ENCODE measurements at regions not wholly inside any gene's neighbourhood (a gene's known extent, or its start where the extent isn't known, plus 50 kb on each side); places are given as distances from the start of the nearest gene placed in this dataset.

GRCh38 chr13:59157181-59157580, 1006.5 kb downstream of the DIAPH3 start:
- DNase-seq: peak; percentile 4

GRCh38 chr13:59166174-59166573, 997.6 kb downstream of the DIAPH3 start:
- DNase-seq: no peak

DNA sequence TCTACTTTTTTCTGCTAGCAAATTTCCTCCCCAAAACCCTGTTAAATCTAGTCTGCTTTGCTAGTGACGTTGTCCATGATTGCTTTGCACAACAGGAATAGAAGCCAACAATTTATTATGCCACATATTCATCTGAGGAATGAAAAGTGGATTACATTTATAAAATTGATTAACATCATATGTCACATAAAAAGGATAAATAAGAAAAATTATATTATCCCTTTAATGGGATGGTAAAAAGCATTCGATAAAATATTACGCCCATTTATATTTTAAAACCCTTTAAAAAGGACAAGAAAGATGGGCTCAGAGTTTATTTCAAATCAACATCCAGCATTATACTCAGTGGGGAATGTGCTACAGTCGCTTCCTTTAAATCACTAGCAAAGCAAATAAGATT, 991.7 kb downstream of the DIAPH3 start:
- no peak for DNase-seq

- peak; percentile 2 for DNase-seq
Observed at GRCh38 chr13:59176775-59177174, 987.0 kb downstream of the DIAPH3 start.

GRCh38 chr13:59178344-59178743, 985.4 kb downstream of the DIAPH3 start:
- DNase-seq: peak; percentile 5

- no peak for DNase-seq
Observed at GRCh38 chr13:59182241-59182640, 981.5 kb downstream of the DIAPH3 start.

DNA sequence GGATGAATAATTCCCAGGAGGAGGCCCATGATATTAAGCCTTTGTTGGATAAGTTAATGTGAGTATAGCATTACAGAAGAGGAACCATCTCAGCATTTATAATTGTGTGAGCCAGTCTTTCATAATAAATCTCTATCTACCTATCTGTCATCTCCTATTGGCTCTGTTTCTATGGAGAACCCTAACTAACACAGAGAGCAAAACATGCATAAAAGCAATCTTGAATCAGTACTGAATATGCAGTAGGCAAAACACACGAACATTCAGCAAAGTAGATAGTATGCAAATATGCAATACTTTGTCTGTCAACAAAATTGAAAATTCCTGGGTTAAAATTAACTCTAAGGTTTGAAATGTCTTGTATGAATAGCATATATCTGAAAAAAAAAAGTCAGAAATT, 966.3 kb downstream of the DIAPH3 start:
- no peak for DNase-seq

DNA sequence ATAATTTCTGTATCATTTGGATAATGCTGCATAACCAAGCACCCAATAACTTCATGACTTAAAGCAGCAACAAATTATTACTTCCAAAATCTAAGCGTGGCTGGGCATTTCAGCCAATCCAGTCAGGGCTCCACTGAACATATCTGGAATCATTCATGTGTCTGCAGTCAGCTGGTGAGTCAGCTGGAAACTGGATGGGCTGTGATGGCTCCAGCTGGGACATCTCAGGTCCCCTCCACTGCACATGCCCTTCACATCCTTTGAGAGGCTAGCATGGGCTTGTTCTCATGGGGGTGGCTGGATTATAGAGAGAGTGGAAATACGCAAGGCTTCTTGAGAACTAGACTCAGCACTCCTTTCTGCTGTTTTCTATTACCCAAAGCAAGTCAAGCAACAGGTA, 961.9 kb downstream of the DIAPH3 start:
- DNase-seq: no peak

- no peak for DNase-seq
Observed at GRCh38 chr13:59203855-59204254, 959.9 kb downstream of the DIAPH3 start.

GRCh38 chr13:59205501-59205900, 958.2 kb downstream of the DIAPH3 start:
- no peak for DNase-seq

- no peak for DNase-seq
Observed at GRCh38 chr13:59208405-59209195, 955.1 kb downstream of the DIAPH3 start.

- DNase-seq: no peak
Observed at GRCh38 chr13:59210543-59210942, 953.2 kb downstream of the DIAPH3 start.

DNA sequence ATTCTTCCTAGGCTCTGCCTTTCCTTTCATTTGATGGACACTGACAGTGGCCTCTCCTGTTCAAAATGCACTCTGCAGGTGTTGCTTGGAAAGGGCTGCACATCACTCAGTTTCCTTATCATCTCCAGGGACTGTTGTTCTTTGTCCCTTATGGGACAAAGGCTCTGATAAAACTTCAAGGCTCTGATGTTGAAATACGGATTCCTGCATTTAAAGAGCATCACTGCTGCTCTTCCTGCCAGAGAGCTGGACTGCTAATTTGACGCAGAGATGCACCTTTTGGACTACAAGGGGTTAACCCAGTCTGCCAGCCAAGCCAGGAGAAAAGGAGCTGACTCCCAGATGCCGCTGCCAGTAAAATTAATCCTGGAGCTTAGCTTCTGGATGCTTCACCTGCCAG, 952.1 kb downstream of the DIAPH3 start:
- DNase-seq: no peak

DNA sequence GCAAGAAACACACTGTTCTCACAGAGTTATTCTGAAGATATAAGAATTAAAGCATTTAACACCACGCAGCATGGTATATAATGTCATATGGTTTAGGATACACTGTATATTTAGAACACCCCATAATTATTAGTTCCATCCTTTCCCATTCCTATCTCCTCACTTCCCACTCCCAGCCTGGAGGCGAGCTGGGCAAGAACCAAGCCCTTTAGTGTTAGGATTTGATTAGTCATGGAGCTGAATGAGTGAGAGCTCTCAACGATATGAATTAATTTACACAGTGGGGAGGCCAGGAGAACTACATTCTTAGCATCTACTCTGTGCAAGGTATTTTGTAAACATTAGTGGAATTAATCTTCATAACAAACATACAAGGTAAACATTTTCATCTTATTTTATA, 934.3 kb downstream of the DIAPH3 start:
- no peak for DNase-seq

GRCh38 chr13:59229861-59230260, 933.9 kb downstream of the DIAPH3 start:
- no peak for DNase-seq

- DNase-seq: no peak
Observed at GRCh38 chr13:59230484-59231264, 933.1 kb downstream of the DIAPH3 start.

GRCh38 chr13:59236309-59236919, 927.3 kb downstream of the DIAPH3 start:
- no peak for DNase-seq

DNA sequence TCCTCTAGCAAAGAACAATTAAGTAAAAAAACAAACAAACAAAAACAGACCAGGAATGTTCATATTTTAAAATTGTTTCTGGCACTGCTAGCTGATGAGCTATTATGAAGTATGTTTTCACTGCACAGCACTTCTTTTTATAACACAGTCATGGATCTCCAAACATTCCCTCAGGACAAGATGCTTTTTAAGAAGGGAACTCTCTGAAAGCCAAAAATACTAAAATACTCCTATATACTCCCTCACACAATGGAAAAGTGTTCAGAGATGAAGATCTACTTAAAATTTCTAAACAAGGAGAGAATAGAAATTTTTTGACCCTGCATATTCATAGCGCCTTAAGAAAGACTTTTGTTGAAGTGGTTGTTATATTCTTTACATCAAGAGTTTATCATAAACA, 926.8 kb downstream of the DIAPH3 start:
- no peak for DNase-seq

GRCh38 chr13:59247171-59247570, 916.6 kb downstream of the DIAPH3 start:
- DNase-seq: no peak

DNA sequence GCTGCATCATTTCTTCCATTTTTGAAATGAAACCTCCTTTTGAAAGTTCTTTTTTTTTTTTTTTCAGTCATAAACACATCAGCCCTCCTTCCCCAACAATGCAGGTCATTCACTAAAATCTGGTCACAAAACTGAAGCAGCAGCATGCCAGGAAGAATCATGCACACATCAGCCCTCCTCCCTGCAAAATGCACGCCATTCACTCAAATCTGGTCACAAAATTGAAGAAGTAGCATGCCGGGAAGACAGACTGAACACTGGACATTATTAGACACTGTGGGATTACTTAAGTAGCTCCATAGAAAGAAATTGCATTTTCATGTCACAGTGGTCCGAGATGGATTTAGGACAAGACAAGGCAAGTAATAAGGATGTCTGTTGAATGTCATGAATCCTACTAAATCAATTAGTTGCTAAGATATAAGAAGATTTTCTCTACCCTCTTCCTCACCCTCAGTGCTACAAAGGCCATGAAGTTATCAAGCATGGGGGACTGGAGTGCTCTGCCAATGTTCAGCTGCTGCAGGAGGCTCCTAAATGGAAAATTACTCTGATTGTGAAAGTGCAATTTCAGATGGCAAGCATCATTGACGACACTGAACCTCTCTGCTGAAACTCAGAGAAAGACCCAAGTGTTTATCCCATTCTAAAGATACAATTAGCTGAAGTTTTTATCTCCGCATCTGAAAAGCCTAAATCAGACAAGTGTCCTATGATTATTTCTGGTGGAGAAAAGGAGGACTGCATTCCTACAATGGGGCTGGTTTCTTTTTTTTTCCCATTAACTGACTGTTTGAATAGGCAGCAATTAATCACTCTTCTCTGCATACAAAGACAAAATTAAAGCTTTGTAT, 913.2 kb downstream of the DIAPH3 start:
- DNase-seq: no peak

GRCh38 chr13:59259165-59260000, 904.3 kb downstream of the DIAPH3 start:
- no peak for DNase-seq
